Inferior parietal cortex (tissue), 1 donor: ENCODE measurements at regions not wholly inside any gene's neighbourhood (a gene's known extent, or its start where the extent isn't known, plus 50 kb on each side); places are given as distances from the start of the nearest gene placed in this dataset.

Source experiments
- DNase-seq: peaks from one replicate; pipeline ENCODE4 v3.0.0-alpha.2; 2016; ENCODE audit errors: extremely low spot score

DNA sequence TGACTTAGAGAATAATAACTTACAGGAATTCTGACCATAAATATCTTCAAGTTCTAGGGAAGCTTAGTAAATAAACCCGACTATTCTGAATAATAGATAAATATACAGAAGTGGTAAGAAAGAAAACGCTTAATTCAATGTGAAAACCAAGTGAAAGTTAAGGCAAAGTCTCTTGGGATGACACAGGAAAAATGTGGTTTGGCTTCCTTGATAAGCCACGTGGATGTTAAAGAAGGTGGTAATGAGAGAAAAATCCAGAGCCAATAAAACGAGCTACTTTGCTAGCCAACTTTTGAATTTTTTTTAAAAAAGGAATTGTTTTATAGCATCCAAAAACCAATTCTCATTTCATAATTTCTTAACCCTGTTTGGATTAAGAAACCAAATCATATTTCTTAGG, 166.2 kb upstream of the VRK2 start:
- no peak for DNase-seq

DNA sequence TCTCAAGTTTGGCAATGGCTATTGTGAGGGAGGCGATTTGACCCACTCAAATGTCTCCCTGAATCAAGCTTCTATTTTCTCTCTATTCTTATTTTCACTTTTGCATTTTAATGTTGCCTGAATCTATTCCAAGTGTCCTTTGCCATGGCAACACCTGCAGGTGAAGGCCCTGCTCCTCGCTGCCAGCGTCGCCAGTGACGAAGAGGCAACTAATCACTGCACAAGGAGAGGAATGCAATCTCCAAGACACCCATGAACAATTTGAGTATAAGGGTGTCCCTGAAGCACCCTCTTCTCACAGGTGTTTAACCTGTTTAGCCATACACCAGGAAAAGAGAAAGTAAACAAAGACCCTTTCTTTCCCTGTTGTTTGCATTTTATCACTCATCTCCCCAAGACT, 165.6 kb upstream of the VRK2 start:
- no peak for DNase-seq

DNA sequence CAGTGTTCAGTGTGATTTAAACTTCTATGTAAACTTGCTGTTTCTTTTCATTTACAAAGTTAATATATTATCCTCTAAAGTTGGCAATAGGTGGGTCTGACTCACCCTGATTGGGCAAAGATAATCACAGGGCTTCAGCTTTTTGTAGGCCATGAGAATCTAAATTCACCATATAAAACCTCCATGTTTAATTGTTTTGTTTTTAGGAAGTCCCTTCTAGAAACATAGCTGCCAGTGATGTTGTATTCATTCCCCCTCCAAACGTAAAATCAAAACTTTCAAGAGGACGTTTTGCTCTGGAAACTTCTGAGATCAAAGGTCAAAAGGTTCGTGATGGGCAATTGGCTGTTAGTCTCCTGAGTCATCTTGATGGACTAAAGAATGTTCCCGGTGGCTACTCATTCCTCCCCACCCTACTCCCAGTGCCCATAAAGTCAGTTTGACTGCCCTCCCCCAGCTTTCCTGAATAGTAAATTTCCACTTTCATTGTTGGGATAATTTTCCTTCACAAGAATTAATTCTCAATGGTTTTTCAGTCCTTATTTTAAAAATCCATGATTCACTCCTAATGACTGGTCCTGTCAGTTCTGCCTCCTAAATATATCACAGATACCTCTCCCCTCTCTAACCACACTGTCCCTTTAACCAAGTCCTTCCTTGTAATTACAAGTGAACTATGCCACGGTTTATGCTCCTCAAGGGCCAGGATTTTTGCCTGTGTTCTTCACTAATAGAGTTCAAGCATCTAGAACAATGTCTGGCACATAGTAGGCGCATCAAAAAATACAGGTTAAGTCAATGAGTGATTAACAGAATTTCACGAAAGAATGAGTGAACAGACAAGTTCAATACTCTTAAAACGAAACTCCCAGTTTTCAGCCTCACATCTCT, 164.4 kb upstream of the VRK2 start:
- DNase-seq = no peak

DNA sequence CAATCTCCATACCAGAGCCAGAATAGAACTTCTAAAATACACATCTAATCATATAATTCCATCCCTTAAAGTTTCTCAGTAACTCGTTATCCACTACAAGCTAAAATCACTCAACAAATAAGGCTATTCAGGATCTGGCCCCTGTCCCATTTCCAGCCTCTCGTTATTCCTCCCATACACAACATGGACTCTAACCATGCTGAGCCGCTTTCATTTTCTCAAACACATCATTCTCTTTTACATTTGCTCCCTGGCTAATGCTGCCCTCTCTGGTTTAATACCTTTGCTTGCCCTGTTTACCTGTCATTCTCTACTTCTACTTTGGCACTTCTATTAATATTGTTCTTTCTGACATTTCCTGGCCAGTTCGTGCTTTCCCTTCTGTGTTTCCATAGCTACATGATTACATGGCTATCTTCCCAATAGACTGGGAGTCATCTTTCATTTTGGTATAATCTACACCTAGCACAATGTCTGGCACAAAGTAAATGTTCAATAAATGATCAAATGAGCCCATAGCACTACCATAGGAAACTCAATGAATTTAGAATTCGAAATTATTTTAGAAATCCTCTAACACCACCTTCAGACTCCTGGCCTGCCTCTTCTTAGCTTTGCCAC, 163.6 kb upstream of the VRK2 start:
- DNase-seq = no peak

DNA sequence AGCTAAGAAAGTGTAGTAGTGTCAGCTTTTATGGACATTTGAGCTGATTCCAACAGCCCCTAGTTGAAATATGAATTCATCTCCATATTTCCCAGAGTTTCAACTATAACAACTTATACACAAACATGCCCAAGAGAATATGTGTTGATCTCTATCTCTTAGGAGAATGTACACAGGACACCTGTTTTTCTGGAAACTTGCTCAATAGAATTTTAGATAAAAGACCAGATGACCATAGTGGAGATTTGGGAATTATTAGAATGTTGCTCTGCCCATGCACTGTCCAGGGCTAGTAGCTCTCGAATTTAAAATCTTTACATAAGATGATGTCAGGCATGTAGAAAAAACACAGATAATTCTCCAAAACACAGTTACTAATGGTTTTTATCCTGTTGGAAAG, 162.3 kb upstream of the VRK2 start:
- no peak for DNase-seq

DNA sequence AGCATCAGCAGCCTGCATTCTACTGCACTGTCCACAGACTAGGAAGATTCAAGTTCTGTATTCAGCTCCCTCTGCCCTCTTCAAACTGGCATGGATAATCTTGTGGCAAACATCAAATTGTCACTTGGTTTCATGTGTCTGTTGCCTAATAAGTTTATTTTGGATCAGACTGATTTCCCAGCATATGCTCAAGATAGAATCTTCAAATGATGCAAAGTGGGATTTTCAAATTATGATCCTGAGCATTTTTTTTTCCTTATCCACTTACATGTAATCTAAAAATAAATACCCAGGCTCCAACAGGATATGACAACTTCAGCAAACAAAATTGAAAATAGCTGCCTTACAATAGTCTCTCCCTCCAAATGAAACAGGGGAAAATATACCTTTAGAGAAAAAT, 160.9 kb upstream of the VRK2 start:
- DNase-seq = peak; percentile 52

DNA sequence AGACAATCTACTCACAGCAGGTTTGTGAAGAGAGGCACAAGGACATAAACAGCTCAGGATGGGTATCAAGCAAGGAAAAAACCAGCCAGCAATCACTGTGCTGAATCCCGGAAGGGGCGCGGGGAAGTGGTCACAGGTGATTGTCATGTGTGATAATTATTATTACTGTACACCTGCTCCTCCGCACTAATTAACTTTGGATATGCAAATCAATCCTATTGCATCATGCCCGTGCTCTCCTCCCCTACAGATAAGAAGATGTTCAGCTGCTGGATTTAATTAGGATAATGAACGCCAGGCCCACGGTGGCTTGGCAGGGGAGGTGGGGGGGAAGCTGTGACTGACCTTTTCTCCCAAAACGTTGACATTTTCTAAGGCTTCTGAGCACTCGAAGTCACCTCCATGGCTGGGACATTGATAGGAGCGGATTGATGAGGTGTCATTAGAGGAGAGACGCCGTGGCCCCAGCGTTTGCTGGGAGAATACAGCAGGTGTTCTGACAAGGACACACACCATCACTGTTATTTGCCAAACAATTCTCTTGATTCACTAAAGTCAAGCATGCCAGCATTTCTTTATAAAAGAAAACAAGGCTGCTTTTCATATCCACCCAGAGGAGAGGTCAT, 160.3 kb upstream of the VRK2 start:
- no peak for DNase-seq

DNA sequence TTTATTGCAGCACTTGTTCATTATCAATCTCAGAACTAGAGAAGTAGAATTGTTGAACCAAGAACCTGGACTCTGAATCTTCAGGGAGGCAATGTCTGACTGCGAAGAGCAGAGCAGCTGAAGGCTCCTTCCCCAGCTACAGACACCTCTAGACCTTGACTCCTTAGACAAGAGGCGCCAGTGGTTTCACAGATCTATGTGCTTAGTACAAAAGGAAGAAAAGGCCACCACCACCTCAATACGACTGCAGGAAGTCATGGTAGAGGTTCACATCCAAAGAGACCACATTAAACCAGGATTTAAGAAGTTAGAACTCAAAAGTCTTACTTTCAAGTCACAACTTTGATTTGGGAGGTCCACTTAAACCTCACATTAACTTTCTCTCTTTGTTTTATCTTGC, 158.1 kb upstream of the VRK2 start:
- DNase-seq = no peak

DNA sequence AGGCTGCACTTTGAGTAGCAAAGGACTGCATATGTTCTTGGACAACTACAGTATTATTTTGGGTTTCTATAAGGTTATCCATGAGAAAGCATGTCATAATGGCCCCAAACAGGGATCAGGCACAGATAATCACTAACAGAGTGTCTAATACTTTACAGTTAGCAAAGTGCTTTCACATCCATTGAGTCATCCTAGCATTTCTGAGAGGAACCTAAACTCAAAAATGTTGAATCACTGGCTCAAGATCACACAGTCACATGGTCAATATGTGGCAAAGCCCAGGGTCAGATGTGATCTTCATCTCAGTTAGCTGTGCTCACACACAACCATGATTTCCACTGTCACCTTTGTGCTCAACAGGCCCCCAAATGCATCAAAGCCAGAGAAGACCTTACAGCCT, 156.1 kb upstream of the VRK2 start:
- no peak for DNase-seq

DNA sequence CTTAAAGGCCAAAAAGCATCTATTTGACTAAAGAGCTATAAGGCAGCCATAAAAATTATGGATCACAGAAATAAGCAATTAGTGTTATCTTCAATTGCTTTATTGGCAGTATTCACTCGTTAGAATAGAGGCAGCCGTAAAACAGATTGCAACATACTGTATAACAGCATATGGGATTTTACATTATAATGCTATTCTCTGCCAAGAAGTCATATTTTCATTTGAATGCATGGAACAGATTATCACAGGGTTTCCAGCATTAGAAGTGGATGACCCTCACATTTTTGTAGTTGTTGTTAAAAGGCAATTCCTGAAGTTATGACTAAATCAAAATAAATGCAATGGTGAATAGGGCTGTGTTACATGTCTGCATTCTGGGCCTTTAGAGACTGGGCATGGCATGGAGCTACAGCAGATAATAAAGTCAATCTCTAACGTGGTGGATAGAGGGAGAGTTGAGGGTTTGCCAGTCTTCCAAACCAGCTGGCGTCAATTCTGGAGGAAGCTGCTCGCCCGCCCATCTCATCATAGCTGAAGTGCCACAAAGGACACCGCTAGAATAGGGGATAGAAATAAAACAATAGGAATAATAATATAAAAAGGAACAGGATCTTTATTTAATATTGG, 155.4 kb upstream of the VRK2 start:
- DNase-seq = no peak

DNA sequence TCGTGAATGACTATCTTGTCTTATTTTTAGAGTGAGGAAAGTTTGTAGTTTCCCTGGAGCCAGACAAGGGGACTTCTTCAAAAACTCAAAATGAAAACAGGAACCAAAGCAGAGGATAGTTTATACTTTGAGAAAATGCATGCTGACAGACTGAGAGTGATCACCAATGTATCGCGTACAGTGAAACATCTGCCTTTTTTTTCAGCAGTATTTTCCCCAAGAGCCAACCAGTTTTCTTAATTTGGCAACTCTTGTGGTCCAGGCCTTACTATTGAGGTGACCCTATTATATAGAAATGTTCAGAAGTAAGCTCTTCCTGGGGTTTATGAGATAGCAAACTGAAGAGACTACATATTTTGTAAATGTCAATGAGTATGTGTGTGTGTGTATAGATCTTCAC, 153.7 kb upstream of the VRK2 start:
- DNase-seq = no peak

DNA sequence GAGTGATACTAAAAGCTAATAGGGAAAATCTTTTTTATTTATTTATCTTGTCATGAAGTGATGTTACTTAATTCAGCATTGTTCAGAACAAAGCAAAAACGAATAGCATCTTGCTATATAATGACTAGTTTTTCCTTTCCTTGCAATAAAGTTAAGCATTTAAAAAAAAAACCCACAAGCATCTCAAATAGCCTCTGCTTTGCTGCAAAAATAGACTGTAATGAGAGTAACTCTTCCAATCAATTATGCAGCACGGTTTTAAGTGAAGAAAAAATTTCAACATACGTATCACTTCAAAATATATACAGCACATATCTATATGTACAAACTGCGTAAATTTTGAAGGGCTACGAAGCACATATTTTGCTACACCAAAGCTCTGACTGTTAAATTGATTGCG, 153.3 kb upstream of the VRK2 start:
- no peak for DNase-seq

DNA sequence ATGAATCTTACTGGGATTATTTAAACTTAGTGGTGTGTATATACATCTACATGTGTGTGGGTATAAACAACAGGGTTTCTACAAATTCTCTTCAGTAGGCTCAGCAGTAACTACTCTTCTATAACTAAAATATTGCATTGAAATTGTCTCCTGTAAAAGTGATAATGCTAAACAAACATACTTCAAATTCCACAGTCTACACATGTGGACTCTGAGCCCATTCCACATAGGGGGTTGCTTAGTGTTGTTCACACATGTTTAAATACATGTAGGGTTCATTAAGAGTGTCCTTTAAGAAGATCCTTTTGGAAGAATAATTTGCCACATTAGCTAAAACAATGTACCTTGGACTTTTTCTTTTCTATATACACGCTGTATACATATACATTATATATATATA, 152.8 kb upstream of the VRK2 start:
- no peak for DNase-seq

DNA sequence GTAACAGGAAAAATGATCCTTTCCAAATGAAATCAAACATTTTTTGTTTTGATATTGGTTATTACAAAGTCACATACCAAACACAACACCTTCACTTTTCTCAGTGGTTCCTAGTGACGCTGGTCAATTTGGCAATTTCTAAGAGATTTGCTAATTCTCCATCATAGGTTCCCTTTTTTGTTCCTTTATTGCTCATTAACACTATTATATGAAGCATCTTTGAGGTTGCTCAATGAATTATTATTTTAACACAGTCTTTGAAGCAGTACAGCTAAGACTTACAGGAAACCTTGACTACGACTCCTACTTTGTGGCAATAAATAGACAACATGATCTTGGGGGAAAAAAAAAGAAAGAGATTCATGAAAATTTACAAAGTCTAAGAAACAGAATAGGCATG, 152.2 kb upstream of the VRK2 start:
- no peak for DNase-seq

DNA sequence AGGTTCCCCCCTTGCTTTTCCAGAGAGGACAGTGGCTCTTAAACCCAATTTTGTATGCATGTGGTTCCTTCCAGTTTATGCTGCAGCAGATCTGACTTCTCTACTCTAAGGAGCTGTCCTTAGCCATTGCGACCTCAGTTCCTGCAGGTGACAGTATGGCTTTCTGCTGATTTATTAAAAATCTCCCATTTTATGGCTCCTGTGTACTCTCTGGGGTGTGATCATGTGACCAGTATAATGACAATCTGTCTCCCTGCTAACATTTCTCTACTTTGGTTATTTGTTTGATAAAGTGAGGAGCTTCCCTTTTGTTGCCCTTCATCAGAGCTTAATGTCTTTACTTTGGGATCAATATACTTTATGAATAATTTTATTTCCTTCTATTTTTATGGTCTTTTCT, 148.7 kb upstream of the VRK2 start:
- no peak for DNase-seq

DNA sequence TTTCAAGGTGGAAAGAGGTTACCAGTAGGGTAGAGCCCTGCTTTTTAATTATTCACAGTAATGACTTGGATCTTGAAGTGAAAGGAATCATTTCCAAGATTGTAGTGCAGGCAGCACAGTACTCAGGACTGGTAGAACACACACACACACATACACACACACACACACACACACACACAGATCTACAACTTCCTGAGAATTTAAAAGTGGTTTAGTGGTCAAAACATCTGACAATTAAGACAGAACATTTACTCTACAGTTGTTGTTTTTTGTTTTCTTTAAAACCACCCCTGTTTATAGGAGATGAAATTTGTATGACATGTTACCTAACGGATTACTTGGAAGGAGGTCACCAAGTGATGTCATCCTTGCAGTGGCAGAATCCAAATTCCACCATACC, 146.7 kb upstream of the VRK2 start:
- no peak for DNase-seq

DNA sequence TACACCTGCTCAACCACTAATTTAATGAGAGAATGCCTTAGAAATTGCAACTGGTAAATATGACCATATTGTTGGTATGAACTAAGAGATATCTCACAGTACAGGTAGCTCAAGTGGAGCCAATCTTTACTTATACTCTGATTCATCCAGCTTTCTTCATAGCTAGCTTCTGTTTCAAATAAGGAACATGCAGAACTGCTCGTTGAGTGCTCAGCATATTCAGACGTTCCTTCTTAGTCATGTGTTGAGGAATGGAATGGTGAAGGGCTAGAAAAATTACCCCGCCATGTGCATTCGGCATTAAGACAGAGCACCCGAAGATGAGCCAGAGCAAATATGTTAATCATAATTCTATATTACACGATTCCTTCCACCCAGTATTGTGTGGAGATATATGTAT, 144.0 kb upstream of the VRK2 start:
- DNase-seq = no peak

DNA sequence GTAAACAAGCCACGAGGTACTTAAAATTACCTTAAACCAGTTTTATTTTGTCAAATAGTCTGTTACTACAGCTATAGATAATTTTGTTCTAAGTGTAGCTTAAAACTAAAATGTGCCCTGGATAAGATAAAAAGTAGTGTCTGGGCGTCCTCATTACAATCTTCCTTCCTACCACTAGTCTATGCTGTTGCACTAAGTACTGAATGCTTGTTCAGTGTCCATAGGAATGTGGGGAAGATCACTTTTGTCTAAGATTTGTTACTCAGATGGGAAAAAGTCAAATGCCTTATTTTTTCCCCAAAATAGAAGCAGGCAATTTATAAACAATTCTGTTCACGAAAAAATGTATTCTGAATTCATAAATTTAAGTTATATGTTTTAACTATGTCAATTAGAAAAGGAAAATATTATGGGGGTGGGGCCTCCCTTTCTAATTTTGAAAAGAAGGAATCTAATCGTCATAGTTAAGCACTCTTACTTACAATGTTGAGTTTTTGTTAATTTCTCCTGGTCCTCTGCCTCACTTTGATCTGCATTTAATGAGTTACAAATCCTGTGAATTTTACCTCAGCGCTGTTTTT, 140.4 kb upstream of the VRK2 start:
- DNase-seq = peak; percentile 79

DNA sequence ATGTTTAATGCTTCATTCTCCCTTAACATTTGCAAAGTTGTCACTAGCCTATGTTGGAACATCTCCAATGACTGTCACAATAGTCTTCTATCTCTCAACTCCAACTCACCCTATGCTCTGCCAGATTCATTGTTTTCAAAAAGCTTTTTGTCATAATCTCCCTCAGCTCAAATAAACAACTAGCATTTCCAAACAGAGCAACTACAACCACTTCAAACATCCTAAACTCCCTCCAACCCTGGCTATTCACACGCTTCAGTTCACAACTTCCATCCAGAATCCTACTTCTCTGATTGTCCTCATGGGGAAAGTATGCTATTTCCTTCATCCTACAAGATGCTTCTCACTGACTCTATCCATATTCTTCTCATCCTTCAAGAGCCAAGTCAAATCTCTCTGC, 139.2 kb upstream of the VRK2 start:
- DNase-seq = peak; percentile 77

DNA sequence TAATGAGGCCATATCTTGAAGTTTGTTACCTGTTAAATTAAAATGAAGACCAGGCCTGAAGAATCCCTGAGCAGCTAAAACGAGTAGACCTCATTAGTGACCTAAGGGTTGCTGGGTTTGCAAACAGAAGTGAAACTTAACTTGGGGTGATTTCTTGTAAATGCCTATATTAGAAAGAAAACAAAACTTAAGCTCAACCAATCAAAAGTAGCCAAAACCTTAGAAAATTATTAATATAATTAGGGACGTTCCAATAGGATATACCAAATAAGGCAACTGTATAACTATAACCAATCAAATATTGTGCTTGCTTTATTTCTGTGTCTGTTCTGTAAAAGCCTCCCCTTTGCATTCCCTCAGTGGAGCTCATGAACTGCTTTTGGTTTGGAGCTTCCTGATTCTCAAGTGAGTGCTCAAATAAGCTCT, 137.9 kb upstream of the VRK2 start:
- DNase-seq = no peak

DNA sequence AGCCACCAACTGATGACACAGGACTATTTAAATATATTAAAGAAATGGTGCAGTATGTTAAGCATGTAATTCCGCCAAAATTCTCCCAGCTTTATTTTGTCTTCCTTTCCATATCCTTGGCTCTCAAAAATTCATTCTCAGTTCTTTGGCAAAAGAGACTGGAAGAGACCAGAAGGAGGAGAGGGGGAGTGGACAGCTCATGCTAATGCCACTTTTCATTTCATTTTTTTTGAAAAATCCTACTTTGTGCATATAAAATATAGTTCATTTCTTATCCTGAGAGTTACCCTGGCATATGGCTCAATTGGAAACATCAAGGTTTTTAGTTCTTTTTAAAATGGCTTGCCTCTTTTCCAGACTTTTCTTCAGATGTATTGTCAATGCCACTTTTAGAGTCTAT, 128.5 kb upstream of the VRK2 start:
- no peak for DNase-seq

DNA sequence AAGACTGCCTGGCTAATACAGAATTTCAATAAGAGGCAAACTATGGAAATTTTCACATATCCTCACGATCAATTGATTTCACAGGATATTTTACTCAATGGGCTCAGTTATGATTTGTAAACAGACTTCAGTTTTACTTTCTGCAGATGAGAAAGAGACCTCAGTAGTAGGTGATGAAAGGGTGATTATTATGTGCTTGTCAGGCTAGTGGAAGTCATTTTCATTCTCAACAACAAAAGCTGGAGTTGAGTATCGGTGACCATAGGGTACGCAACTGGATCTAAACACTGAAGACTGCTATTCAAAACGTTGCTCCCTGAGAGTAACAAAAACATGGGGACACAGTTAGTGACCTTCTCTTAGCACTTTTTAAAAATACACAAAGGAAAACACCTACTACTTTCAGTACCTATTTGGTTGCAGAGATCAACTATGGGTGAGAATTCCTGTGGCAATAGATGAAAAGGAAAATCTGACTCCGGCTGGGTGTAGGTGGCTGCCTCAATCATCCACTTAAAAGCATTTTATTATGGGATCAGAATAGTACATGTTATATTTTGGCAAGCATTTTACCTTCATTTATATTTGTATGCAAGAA, 126.2 kb upstream of the VRK2 start:
- no peak for DNase-seq
